ENCODE measurements at regions not wholly inside any gene's neighbourhood (a gene's known extent, or its start where the extent isn't known, plus 50 kb on each side); places are given as distances from the start of the nearest gene placed in this dataset.

DNA sequence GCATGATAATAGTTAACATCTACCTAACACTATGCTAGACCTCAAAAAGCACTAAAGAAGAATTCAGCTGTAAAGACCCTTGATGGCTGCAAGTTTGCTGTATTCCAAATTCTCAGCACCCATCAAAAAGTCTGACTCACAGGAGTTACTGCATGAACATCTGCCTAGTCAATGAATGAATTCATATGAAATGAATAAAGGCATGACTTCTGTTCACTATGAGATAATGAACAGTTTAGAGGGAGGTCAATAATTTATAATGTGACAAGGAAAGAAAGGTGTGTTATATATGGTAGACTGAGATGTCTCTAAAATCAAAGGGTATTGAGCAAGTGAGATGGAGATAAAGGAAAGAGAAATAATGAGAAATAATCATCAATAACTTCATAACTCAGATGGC lies 508.2 kb upstream of the TGFBR2 start:
- Mint-ChIP-seq H3K36me3 (ENCODE audit: insufficient read depth) (no peaks in the 10 kb centered on the region), H3K4me3 (no peak overlapping the region), H3K27ac (no peak overlapping the region), H3K27me3 (peaks cover 10 to 13% of the 10 kb centered on the region in 2 donors), H3K9me3 (no peaks in the 10 kb centered on the region), H3K4me1 (ENCODE audit: low read depth in 2 of 2) (no peaks in the 10 kb centered on the region)
- no peak for DNase-seq
- ATAC-seq (replicated peaks) = no peak

GRCh38 chr3:30098653-30099455 lies 507.5 kb upstream of the TGFBR2 start:
- Mint-ChIP-seq H3K4me1 (ENCODE audit: low read depth in 2 of 2) (no peaks in the 10 kb centered on the region), H3K9me3 (no peaks in the 10 kb centered on the region), H3K4me3 (no peak overlapping the region), H3K27me3 (peaks cover 13 to 14% of the 10 kb centered on the region in 2 donors), H3K27ac (no peak overlapping the region), H3K36me3 (ENCODE audit: insufficient read depth) (no peaks in the 10 kb centered on the region)
- no peak for DNase-seq
- no peak for ATAC-seq (replicated peaks)

DNA sequence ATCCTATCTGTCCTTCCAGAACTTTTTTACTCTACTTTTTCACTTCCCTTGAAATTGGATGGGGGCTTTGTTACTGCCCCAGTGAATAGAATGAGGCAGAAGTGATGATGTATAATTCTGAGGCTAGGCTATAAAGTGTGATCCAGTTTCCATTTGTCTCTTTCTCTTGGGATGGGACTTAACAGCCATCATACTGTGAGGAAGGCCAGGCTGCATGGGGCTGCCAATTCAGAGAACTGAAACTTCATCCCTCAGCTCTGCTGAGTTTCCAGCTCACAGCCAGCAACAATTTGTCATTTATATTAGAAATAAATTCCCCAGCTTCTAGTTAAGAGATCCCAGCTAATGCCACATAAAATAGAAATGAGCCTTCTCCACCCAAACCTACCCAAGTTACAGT lies 504.0 kb upstream of the TGFBR2 start:
- no peak for ATAC-seq (replicated peaks)
- no peak overlapping the region for H3K4me3 Mint-ChIP-seq
- H3K9me3 Mint-ChIP-seq = peaks cover 0 to 4% of the 10 kb centered on the region in 2 donors
- H3K27ac Mint-ChIP-seq = no peak overlapping the region
- peaks cover 23 to 28% of the 10 kb centered on the region in 2 donors for H3K27me3 Mint-ChIP-seq
- H3K36me3 Mint-ChIP-seq (ENCODE audit: insufficient read depth) = no peaks in the 10 kb centered on the region
- H3K4me1 Mint-ChIP-seq (ENCODE audit: low read depth in 2 of 2) = no peaks in the 10 kb centered on the region
- DNase-seq = no peak

DNA sequence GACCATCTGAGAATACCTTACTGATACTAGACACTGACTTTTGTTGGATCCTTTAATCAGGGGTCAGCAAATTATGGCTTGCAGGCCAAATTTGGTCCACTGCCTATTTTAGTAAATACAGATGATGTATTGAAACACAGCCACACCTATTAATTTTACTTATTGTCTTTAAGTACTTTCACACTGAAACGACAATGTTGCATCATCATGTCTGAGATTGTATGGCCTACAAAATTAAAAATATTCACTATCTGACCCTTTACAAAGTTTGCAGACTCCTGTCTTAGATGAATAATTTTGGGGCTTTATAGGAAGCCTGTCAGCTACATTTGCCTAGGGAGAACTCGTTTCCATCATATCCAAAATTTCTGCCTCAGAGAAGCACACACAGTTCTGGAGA lies 503.2 kb upstream of the TGFBR2 start:
- H3K4me1 Mint-ChIP-seq (ENCODE audit: low read depth in 2 of 2) = no peaks in the 10 kb centered on the region
- H3K27me3 Mint-ChIP-seq = peaks cover 28 to 29% of the 10 kb centered on the region in 2 donors
- no peak overlapping the region for H3K4me3 Mint-ChIP-seq
- ATAC-seq (replicated peaks) (no peak), DNase-seq (no peak)
- H3K27ac Mint-ChIP-seq = no peak overlapping the region
- no peaks in the 10 kb centered on the region for H3K36me3 Mint-ChIP-seq (ENCODE audit: insufficient read depth)
- H3K9me3 Mint-ChIP-seq = peaks cover 0 to 4% of the 10 kb centered on the region in 2 donors

GRCh38 chr3:30107531-30107930 lies 498.9 kb upstream of the TGFBR2 start:
- ATAC-seq (replicated peaks) = no peak
- H3K27ac Mint-ChIP-seq = no peak overlapping the region
- H3K4me1 Mint-ChIP-seq (ENCODE audit: low read depth in 2 of 2) = no peaks in the 10 kb centered on the region
- H3K9me3 Mint-ChIP-seq = peaks cover 0 to 4% of the 10 kb centered on the region in 2 donors
- H3K36me3 Mint-ChIP-seq (ENCODE audit: insufficient read depth) = no peaks in the 10 kb centered on the region
- no peak for DNase-seq
- H3K4me3 Mint-ChIP-seq = no peak overlapping the region
- peaks cover 42 to 56% of the 10 kb centered on the region in 2 donors for H3K27me3 Mint-ChIP-seq

- no peak overlapping the region for H3K27ac Mint-ChIP-seq
- ATAC-seq (replicated peaks) = no peak
- peaks cover 19 to 33% of the 10 kb centered on the region in 2 donors for H3K27me3 Mint-ChIP-seq
- H3K4me1 Mint-ChIP-seq (ENCODE audit: low read depth in 2 of 2) = no peaks in the 10 kb centered on the region
- DNase-seq = no peak
- H3K36me3 Mint-ChIP-seq (ENCODE audit: insufficient read depth) = no peaks in the 10 kb centered on the region
- no peaks in the 10 kb centered on the region for H3K9me3 Mint-ChIP-seq
- H3K4me3 Mint-ChIP-seq = no peak overlapping the region
Observed at GRCh38 chr3:30112411-30112810, 494.0 kb upstream of the TGFBR2 start.

- Mint-ChIP-seq H3K4me1 (ENCODE audit: low read depth in 2 of 2) (no peaks in the 10 kb centered on the region), H3K36me3 (ENCODE audit: insufficient read depth) (no peaks in the 10 kb centered on the region), H3K9me3 (no peaks in the 10 kb centered on the region), H3K27ac (no peak overlapping the region), H3K27me3 (peaks cover 19 to 29% of the 10 kb centered on the region in 2 donors), H3K4me3 (no peak overlapping the region)
- no peak for ATAC-seq (replicated peaks)
- no peak for DNase-seq
Observed at GRCh38 chr3:30112902-30113484, 493.4 kb upstream of the TGFBR2 start.

DNA sequence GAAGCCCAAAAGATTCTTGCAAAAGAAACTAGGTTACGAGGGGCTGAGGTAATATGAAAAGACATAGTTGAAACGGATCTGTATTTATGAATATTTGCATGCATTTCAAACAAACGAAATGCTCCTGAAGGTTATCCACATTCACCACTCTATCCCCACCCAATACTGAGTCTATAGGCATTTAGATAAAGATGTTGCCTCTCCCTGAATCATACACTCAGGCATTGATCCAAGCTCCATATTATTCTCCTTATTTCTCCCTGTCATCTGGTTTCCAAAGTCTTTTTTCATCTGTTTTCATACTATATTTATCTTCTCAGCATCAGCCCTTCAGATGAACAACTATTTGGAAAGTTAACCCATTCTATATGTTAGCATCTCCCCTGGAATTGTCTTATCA lies 492.5 kb upstream of the TGFBR2 start:
- no peaks in the 10 kb centered on the region for H3K4me1 Mint-ChIP-seq (ENCODE audit: low read depth in 2 of 2)
- DNase-seq = no peak
- no peaks in the 10 kb centered on the region for H3K36me3 Mint-ChIP-seq (ENCODE audit: insufficient read depth)
- no peaks in the 10 kb centered on the region for H3K9me3 Mint-ChIP-seq
- peaks cover 13 to 20% of the 10 kb centered on the region in 2 donors for H3K27me3 Mint-ChIP-seq
- ATAC-seq (replicated peaks) = no peak
- H3K27ac Mint-ChIP-seq = no peak overlapping the region
- H3K4me3 Mint-ChIP-seq = no peak overlapping the region

DNA sequence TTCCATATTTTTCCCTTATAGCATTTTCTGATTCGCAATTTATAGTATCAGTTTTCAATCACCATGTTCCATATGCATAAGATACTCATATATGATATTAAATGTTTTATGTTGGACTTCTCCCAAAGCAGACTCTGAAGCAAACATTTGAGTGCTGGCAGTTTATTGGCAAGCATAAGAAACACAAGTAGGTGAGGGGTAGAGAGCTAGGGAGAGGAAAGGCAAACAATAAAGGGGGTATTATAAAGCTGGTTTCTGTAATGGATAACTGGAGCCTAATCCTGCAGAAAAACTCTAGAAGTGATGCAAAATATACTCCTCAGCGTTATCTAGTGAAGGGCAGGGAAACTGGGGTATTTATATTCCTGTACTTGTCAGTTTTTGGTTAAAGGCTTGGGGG lies 491.5 kb upstream of the TGFBR2 start:
- no peaks in the 10 kb centered on the region for H3K4me1 Mint-ChIP-seq (ENCODE audit: low read depth in 2 of 2)
- no peak overlapping the region for H3K27ac Mint-ChIP-seq
- ATAC-seq (replicated peaks) = no peak
- H3K4me3 Mint-ChIP-seq = no peak overlapping the region
- no peaks in the 10 kb centered on the region for H3K9me3 Mint-ChIP-seq
- no peaks in the 10 kb centered on the region for H3K36me3 Mint-ChIP-seq (ENCODE audit: insufficient read depth)
- DNase-seq = no peak
- peaks cover 9 to 17% of the 10 kb centered on the region in 2 donors for H3K27me3 Mint-ChIP-seq

- Mint-ChIP-seq H3K36me3 (ENCODE audit: insufficient read depth) (no peaks in the 10 kb centered on the region), H3K27me3 (peaks cover 17 to 25% of the 10 kb centered on the region in 2 donors), H3K9me3 (no peaks in the 10 kb centered on the region), H3K27ac (no peak overlapping the region), H3K4me3 (no peak overlapping the region), H3K4me1 (ENCODE audit: low read depth in 2 of 2) (no peaks in the 10 kb centered on the region)
- ATAC-seq (replicated peaks) = no peak
- DNase-seq = no peak
Observed at GRCh38 chr3:30122359-30122758, 484.0 kb upstream of the TGFBR2 start.

DNA sequence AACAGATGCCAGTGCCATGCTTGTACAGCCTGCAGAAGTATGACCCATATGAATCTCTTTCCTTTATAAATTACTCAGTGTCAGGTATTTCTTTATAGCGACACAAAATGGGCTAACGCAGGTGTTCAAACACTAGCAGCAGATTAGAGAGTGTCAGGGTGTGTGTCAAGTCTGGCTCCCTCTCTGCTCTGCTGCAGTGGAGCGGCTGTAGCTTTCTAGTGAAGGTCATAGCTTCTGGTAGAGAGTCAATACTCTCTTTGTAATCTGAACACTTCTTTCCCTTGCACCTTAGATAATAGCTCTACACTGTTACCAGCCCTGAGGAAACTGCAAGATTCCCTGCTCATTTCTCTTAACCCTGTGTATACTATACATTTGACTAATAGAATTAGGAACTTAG lies 483.2 kb upstream of the TGFBR2 start:
- Mint-ChIP-seq H3K9me3 (no peaks in the 10 kb centered on the region), H3K4me3 (no peak overlapping the region), H3K27me3 (peaks cover 24 to 25% of the 10 kb centered on the region in 2 donors), H3K4me1 (ENCODE audit: low read depth in 2 of 2) (no peaks in the 10 kb centered on the region), H3K36me3 (ENCODE audit: insufficient read depth) (no peaks in the 10 kb centered on the region), H3K27ac (no peak overlapping the region)
- ATAC-seq (replicated peaks) (no peak), DNase-seq (no peak)

GRCh38 chr3:30123755-30124154 lies 482.6 kb upstream of the TGFBR2 start:
- Mint-ChIP-seq H3K27me3 (peaks cover 24 to 25% of the 10 kb centered on the region in 2 donors), H3K9me3 (no peaks in the 10 kb centered on the region), H3K27ac (no peak overlapping the region), H3K4me3 (no peak overlapping the region), H3K36me3 (ENCODE audit: insufficient read depth) (no peaks in the 10 kb centered on the region), H3K4me1 (ENCODE audit: low read depth in 2 of 2) (no peaks in the 10 kb centered on the region)
- no peak for ATAC-seq (replicated peaks)
- no peak for DNase-seq

- ATAC-seq (replicated peaks) = no peak
- DNase-seq = no peak
- Mint-ChIP-seq H3K4me1 (ENCODE audit: low read depth in 2 of 2) (no peaks in the 10 kb centered on the region), H3K27ac (no peak overlapping the region), H3K4me3 (no peak overlapping the region), H3K36me3 (ENCODE audit: insufficient read depth) (no peaks in the 10 kb centered on the region), H3K27me3 (peaks cover 20% of the 10 kb centered on the region in 2 donors), H3K9me3 (no peaks in the 10 kb centered on the region)
Observed at GRCh38 chr3:30124435-30125370, 481.7 kb upstream of the TGFBR2 start.
